ENCODE measurements at regions not wholly inside any gene's neighbourhood (a gene's known extent, or its start where the extent isn't known, plus 50 kb on each side); places are given as distances from the start of the nearest gene placed in this dataset.
A peak's percentile ranks its signal among the peaks of the same experiment; 100 is the strongest.
"Not testable (repeated sequence)": the region's sequence is repeated elsewhere in the genome, so short reads cannot be mapped to it uniquely, and the experiment has no call there.

- no peak for DNase-seq (ENCODE audit: low spot score)
Measured at GRCh38 chr1:201726700-201727099, 102.3 kb upstream of the IPO9 start.

DNA sequence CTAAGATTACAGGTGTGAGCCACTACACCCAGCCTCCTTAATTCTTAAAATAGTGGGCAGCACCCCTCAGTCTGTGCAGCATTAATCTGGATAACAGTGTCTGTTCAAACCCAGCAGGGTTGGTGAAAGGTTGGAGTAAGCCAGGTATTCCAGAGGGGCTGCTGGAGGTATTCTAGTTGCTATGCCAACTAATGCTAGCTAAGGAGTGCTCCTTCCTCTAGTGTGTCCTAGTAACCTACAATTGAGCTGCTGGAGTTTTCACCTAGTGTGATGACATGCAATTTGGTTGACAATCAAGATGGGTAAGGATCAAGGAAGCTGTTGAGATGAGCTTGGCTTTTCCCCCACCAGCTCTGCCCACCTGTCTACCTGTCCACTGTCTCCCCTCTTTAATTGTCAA lies 100.2 kb upstream of the IPO9 start:
- no peak for DNase-seq (ENCODE audit: low spot score)

DNA sequence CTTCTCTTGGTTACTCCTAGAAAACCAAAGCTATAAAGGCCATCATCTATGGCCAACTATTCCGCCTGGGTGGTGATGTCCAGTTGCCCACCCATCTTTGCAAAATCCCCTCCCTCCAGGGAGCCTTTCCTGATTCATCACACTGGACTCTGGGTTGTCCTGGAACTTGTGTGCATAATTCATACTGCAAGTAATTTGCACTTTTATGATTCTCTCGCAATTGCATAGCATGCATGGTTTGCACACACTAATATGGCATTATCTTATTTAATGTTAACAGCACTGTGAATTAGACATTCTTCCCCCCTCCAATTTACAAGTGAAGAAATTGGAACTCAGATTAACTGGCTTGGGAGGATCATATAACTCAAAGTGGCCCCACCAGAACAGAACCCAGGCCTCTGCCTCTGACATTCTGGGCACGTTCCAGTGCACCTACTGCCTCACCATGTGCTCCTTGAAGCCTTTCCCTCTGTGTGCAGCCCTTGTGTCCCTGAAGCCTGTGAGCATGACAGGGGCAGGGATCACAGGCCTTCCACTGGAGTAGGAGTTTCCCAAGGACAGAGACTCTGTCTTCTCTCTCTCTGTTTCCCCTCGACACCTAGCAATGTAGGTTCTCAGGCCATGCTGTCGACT lies 98.9 kb upstream of the IPO9 start:
- DNase-seq (ENCODE audit: low spot score) = no peak

- no peak for DNase-seq (ENCODE audit: low spot score)
Measured at GRCh38 chr1:201730611-201731010, 98.3 kb upstream of the IPO9 start.

GRCh38 chr1:201731142-201731541 lies 97.8 kb upstream of the IPO9 start:
- DNase-seq (ENCODE audit: low spot score) = no peak

DNA sequence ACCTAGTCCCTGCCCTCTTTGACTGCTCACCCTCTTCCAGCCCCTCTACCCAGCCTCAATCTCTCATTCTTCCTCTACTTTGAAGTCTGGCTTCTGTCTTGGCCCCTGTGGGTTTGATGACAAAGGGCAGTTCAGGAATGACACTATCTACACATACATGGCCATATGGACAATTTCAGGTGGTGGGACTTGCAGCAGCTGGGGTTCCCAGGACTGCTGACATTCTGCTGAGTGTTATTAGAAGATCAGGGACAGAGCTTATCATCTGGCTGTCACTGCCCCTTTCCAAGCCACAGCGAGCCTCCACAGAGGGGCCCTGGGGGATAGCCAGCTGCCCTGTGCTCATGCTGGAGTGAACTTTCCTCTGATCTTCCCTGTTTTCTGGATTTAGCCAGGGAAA lies 97.4 kb upstream of the IPO9 start:
- no peak for DNase-seq (ENCODE audit: low spot score)

DNA sequence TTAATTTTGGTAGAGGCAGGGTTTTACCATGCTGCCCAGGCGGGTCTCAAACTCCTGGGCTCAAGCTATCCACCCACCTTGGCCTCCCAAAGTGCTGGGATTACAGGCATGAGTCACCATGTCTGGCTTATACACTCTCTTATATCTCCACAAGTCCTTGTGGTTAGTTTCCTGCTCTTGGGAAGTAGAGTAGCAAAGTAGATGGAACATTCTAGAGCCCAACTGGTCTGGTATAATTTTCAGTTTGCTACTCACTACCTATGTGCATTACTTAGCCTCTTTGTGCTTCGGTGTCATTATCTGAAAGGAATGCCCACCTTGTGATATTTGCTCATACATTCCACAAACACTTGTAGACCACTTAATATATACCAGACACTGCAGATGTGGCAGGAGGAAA lies 96.6 kb upstream of the IPO9 start:
- no peak for DNase-seq (ENCODE audit: low spot score)

DNA sequence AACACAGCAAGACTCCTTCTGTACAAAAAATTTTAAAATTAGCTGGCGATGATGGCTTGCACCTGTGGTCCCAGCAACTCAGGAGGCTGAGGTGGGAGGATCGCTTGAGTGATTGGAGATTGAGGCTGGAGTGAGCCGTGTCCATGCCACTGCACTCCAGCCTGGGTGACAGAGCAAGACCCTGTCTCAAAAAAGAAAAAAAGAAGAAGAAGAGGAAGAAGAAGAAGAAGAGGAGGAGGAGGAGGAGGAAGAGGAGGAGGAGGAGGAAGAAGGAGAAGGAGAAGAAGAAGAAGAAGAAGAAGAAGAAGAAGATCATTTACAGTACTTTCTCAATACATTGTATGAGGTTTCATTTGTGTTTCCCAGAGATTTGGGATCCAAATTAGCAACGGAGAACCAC lies 94.7 kb upstream of the IPO9 start:
- not testable (repeated sequence) for DNase-seq (ENCODE audit: low spot score)

GRCh38 chr1:201734786-201735185 lies 94.2 kb upstream of the IPO9 start:
- DNase-seq (ENCODE audit: low spot score) = no peak

DNA sequence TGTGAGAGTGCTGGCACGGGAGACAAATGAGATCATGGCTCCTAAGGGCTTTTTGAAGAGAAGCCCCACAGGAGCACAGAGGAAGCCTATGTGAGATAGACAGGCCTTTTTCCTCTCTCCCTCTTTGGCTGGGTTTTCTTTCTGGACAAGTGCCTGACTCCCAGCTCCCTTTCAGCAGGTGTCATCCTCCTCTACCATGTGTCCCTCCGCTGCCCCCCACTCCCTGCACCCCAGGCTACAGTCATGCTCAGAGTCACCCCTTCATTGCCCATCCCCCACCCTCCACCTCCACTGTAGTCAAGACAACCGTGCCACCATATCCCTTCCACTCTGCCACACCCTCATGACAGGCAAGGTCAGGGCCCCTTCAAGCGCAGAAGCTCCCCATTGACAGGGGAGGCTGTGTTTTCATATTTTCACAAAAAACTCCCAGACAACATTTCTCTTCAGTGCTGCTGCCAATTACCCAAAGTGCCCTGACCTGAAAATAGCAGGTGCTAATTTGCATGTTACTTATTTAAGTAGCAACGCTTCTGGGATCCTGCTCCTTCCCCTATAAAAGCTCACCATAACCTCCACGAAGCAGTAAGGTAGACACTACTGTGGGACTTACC lies 92.1 kb upstream of the IPO9 start:
- DNase-seq (ENCODE audit: low spot score) = no peak

DNA sequence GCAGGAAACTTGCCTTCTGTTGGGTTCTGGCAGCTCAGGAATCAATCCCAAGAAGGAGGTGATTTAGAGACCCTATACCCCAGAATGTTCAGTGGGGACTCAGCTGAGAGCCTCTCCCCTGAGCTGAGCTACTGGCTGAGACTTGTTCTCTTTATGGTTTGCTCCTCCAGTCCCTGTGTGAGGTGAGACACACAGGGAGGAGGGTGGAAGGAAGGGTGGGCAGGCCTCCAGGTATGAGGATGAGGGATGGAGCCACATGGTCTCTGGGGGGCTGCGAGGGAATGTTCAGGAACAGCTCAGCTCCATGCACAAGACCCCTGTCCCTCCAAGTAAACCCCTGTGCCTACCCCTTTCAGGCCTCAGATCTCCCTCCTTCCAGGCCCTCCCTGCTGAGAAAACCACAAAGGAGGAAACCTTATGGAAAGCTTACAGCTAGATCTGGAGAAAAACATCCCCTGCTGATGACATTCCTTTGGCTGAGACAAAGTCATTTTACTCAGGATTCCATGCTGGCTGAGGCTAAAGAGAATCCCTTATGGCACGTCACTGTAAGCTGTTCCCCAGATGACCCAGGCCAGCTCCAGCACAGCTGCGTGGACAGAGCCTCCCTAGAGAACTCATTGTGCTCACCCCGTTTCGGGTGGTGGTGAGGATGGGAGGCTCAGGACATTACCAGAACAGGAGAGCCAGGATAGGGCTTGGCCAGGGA lies 91.5 kb upstream of the IPO9 start:
- DNase-seq (ENCODE audit: low spot score) = no peak

GRCh38 chr1:201739080-201739479 lies 89.9 kb upstream of the IPO9 start:
- no peak for DNase-seq (ENCODE audit: low spot score)

GRCh38 chr1:201739492-201740085 lies 89.4 kb upstream of the IPO9 start:
- DNase-seq (ENCODE audit: low spot score) = no peak

- DNase-seq (ENCODE audit: low spot score) = no peak
Measured at GRCh38 chr1:201740086-201740541, 88.8 kb upstream of the IPO9 start.

DNA sequence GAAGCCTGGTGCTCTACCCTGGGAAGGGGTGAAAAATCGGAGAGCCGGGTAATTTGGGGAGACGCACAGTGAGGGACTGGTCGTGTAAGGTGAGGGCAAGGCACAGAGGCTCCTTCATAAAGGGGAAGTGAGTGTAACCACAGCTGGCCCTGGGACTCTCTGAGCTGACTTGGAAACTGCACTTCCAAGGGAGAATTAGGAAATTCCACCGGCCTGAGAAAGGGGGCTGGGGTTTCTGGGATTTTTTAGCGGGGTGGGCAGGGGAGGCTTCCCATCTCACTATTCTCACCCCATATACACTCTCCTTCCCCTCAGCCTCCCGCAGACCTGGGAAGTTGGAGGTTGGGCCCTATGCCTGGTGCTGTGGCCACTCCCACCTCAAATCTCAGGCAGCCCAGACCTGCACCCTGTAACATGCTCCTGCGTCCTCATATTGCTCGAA lies 88.3 kb upstream of the IPO9 start:
- DNase-seq (ENCODE audit: low spot score) = no peak

- DNase-seq (ENCODE audit: low spot score) = no peak
Measured at GRCh38 chr1:201741763-201742342, 87.1 kb upstream of the IPO9 start.

DNA sequence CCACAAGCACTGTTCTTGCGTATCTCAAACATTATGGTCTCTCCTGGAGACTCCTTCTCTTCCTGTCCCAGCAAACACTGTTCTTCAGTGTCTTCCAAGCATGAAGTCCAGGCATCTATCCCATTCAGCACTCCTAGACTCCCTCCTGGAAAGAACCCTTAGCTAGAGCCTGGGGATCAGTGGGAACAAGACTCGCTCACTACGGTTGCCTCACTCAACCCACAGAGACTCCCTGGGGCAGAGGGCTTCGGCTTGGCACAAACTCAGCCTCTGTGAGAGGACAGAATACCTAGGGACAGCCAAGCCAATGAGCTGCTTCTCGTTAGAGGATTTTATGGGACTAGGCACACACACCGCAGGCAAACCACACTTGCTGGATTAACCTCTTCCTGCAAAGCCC lies 86.5 kb upstream of the IPO9 start:
- DNase-seq (ENCODE audit: low spot score) = no peak

- no peak for DNase-seq (ENCODE audit: low spot score)
Measured at GRCh38 chr1:201742955-201743805, 85.8 kb upstream of the IPO9 start.

GRCh38 chr1:201745023-201745422 lies 83.9 kb upstream of the IPO9 start:
- no peak for DNase-seq (ENCODE audit: low spot score)

DNA sequence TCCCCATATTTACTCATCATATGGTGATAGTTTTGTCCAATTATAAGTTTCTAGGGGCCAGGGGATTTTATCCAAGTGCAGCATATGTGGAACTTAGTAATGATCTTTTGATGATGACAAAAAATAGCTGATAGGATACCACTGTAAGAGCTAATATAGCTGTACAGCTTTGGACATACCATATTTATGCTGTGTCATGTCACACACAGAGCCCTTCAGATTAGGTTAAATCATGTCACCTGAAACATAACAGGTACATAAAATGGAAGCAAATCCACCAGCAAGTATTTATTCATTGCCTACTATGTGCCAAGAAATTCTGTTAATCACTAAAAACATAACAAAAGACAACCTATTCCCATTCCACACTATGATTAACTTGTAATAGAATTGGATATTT lies 82.8 kb upstream of the IPO9 start:
- DNase-seq (ENCODE audit: low spot score) = no peak

DNA sequence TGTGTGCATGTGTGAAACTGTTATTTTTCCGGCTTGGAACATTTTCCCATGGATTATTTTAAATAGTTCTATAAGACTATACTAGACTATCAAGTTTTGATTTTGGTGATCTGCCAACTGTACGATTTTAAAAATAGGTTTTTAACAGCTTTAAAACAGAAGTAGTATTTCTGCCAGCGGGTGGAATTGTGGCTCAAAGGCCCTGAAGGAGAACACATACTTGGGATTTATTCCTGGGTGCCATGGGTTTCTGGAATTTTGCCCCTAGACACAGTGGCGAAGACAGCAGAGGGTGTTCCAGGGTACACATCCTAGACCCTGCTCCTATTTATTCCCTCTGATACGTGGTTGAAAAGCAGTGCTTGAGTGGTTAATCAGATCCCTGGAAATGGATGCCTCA lies 81.7 kb upstream of the IPO9 start:
- no peak for DNase-seq (ENCODE audit: low spot score)

DNA sequence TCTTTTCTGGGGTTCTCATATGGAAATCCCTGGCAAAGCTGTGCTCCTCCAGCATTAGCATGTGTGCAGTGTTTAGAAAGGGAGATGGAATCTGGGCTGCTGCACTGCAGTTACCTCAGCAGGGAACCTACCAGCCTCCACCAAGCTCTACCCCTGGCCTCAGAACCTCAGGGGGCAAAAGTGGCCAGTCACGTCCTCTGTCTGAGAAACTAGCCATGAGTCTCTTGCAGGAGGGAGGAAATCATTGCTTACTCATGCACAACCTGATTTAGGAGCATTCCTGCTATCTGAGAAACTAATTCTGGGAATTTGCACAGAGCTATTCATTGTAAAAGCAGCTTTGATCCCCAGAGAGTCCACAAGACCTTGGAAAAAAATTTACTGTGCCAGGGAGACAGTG lies 80.6 kb upstream of the IPO9 start:
- DNase-seq (ENCODE audit: low spot score) = peak; percentile 82

All from kidney capillary endothelial cell (primary cell).